Loucy (cell line): ENCODE measurements at regions not wholly inside any gene's neighbourhood (a gene's known extent, or its start where the extent isn't known, plus 50 kb on each side); places are given as distances from the start of the nearest gene placed in this dataset.
"Not testable (repeated sequence)": the region's sequence is repeated elsewhere in the genome, so short reads cannot be mapped to it uniquely, and the experiment has no call there.

Source experiments
- H2AFZ ChIP-seq: fragments of 200-600 bp; sonication (generic); 2 replicates; pipeline ENCODE4 v1.6.0; 2016; ENCODE audit warnings: antibody characterized with exemption, mild to moderate bottlenecking, low read length, moderate library complexity
- H3F3A ChIP-seq: fragments of 200-600 bp; 2 replicates; pipeline ENCODE4 v1.6.0; 2016; ENCODE audit warnings: antibody characterized with exemption, low read depth, mild to moderate bottlenecking
- H3K27me3 ChIP-seq: fragments of 200-600 bp; sonication (generic); 2 replicates; pipeline ENCODE4 v1.6.1; 2014; ENCODE audit warnings: low read length, mild to moderate bottlenecking; ENCODE audit not compliant: insufficient read depth, poor library complexity, severe bottlenecking
- H3K36me3 ChIP-seq: fragments of 200-600 bp; sonication (generic); 2 replicates; pipeline ENCODE4 v1.6.1; 2016; ENCODE audit warnings: low read length; ENCODE audit not compliant: insufficient read depth
- H3K4me1 ChIP-seq: fragments of 200-600 bp; sonication (generic); 2 replicates; pipeline ENCODE4 v1.5.1; 2014; ENCODE audit warnings: low read length, mild to moderate bottlenecking; ENCODE audit not compliant: insufficient read depth, poor library complexity, severe bottlenecking
- H3K4me2 ChIP-seq: fragments of 200-600 bp; sonication (generic); 2 replicates; pipeline ENCODE4 v1.6.0; 2014; ENCODE audit warnings: antibody characterized with exemption, low read length, low read depth, mild to moderate bottlenecking; ENCODE audit not compliant: poor library complexity, severe bottlenecking
- H3K4me3 ChIP-seq: fragments of 200-600 bp; sonication (generic); 2 replicates; pipeline ENCODE4 v1.5.1; 2014; ENCODE audit warnings: low read length, mild to moderate bottlenecking, mixed read lengths; ENCODE audit not compliant: poor library complexity, severe bottlenecking
- H3K79me2 ChIP-seq: fragments of 200-600 bp; sonication (generic); 2 replicates; pipeline ENCODE4 v1.6.1; 2014; ENCODE audit warnings: low read length; ENCODE audit not compliant: insufficient read depth
- H3K9ac ChIP-seq: fragments of 200-600 bp; sonication (generic); 2 replicates; pipeline ENCODE4 v1.6.0; 2014; ENCODE audit warnings: mild to moderate bottlenecking, low read depth, low read length, moderate library complexity; ENCODE audit not compliant: poor library complexity, severe bottlenecking
- H3K9me2 ChIP-seq: fragments of 200-600 bp; sonication (generic); replicated peaks from 2 replicates; pipeline ENCODE4 v1.6.1; 2016; ENCODE audit warnings: low read depth, low read length, mixed read lengths
- H3K9me3 ChIP-seq: fragments of 200-600 bp; sonication (generic); 2 replicates; pipeline ENCODE4 v1.6.1; 2014; ENCODE audit warnings: mild to moderate bottlenecking, antibody characterized with exemption, low read length, low read depth; ENCODE audit not compliant: insufficient read depth
- H4K20me1 ChIP-seq: fragments of 200-600 bp; sonication (generic); 2 replicates; pipeline ENCODE4 v1.6.0; 2014; ENCODE audit warnings: antibody characterized with exemption, low read length, mild to moderate bottlenecking; ENCODE audit not compliant: insufficient read depth, poor library complexity, severe bottlenecking
- CTCF ChIP-seq: fragments of 200-600 bp; sonication (generic); conservative IDR thresholded peaks from 2 replicates; pipeline ENCODE4 v1.5.1; 2014; ENCODE audit warnings: mild to moderate bottlenecking, antibody characterized with exemption, low read length
- EZH2phosphoT487 ChIP-seq: fragments of 200-600 bp; IDR thresholded peaks from 2 replicates; pipeline ENCODE4 v1.6.1; 2018; ENCODE audit warnings: antibody characterized with exemption, mild to moderate bottlenecking, moderate library complexity, borderline replicate concordance

- TF ChIP-seq EZH2phosphoT487 (no peak), CTCF (no peak)
- no peaks in the 10 kb centered on the region for H3K9me2 ChIP-seq
- no peaks in the 10 kb centered on the region for H3K9me3 ChIP-seq
- no peaks in the 10 kb centered on the region for H3K4me1 ChIP-seq
- no peaks in the 10 kb centered on the region for H4K20me1 ChIP-seq
- no peak overlapping the region for H3K4me3 ChIP-seq
- H2AFZ ChIP-seq, result no peak overlapping the region
- H3K27me3 ChIP-seq, result no peaks in the 10 kb centered on the region
- H3K4me2 ChIP-seq, result no peak overlapping the region
- no peaks in the 10 kb centered on the region for H3F3A ChIP-seq
- H3K36me3 ChIP-seq, result no peaks in the 10 kb centered on the region
- H3K79me2 ChIP-seq, result no peaks in the 10 kb centered on the region
- H3K9ac ChIP-seq, result no peak overlapping the region
Measured at GRCh38 chr3:127491909-127492308, 98.6 kb downstream of the TPRA1 start.

GRCh38 chr3:127491323-127491722 is 99.2 kb downstream of the TPRA1 start:
- Histone ChIP-seq H4K20me1 (no peaks in the 10 kb centered on the region), H3K4me3 (no peak overlapping the region), H2AFZ (no peak overlapping the region), H3K36me3 (no peaks in the 10 kb centered on the region), H3K27me3 (no peaks in the 10 kb centered on the region), H3K79me2 (no peaks in the 10 kb centered on the region), H3K9me3 (no peaks in the 10 kb centered on the region), H3K4me1 (no peaks in the 10 kb centered on the region), H3F3A (no peaks in the 10 kb centered on the region), H3K9me2 (no peaks in the 10 kb centered on the region), H3K4me2 (no peak overlapping the region), H3K9ac (no peak overlapping the region)
- TF ChIP-seq EZH2phosphoT487 (no peak), CTCF (no peak)

GRCh38 chr3:127491024-127491305 is 99.6 kb downstream of the TPRA1 start:
- not testable (repeated sequence) for H3K4me3 ChIP-seq, H4K20me1 ChIP-seq, H3K9ac ChIP-seq, H3K36me3 ChIP-seq, H3K27me3 ChIP-seq, H3K4me1 ChIP-seq, H3F3A ChIP-seq, H3K9me2 ChIP-seq, H3K9me3 ChIP-seq, H2AFZ ChIP-seq, H3K4me2 ChIP-seq, H3K79me2 ChIP-seq

- H3K4me3 ChIP-seq, result no peak overlapping the region
Measured at GRCh38 chr3:127490271-127491023, 100.1 kb downstream of the TPRA1 start.

More at GRCh38 chr3:127490271-127491023, 100.1 kb downstream of the TPRA1 start:
- peaks cover 5% of the 10 kb centered on the region for H3K4me1 ChIP-seq
- H2AFZ ChIP-seq, result no peak overlapping the region
- H3K79me2 ChIP-seq, result no peaks in the 10 kb centered on the region
- H3K9ac ChIP-seq, result no peak overlapping the region
- no peaks in the 10 kb centered on the region for H3K27me3 ChIP-seq
- no peaks in the 10 kb centered on the region for H3F3A ChIP-seq
- TF ChIP-seq EZH2phosphoT487, result no peak
- no peak for TF ChIP-seq CTCF
- H3K9me2 ChIP-seq, result no peaks in the 10 kb centered on the region
- no peak overlapping the region for H3K4me2 ChIP-seq
- H4K20me1 ChIP-seq, result no peaks in the 10 kb centered on the region
- H3K36me3 ChIP-seq, result no peaks in the 10 kb centered on the region
- H3K9me3 ChIP-seq, result no peaks in the 10 kb centered on the region
